ENCODE measurements at regions not wholly inside any gene's neighbourhood (a gene's known extent, or its start where the extent isn't known, plus 50 kb on each side); places are given as distances from the start of the nearest gene placed in this dataset.

- Histone ChIP-seq H3K36me3 (no peaks in the 10 kb centered on the region), H3K27me3 (no peaks in the 10 kb centered on the region), H3K27ac (no peak overlapping the region), H3K4me3 (no peak overlapping the region), H3K4me1 (no peaks in the 10 kb centered on the region), H3K9me3 (no peaks in the 10 kb centered on the region)
- no peak for DNase-seq
- intact Hi-C loops (cut with DNase I; ENCODE audit: low total_unique reads): no loop called here
- no peak for TF ChIP-seq POLR2AphosphoS5 (IDR thresholded peaks at IDR 0.05)
- TF ChIP-seq POLR2A (IDR thresholded peaks at IDR 0.05): no peak
- no peak for TF ChIP-seq CTCF (IDR thresholded peaks at IDR 0.05)
- no peak for TF ChIP-seq EP300 (IDR thresholded peaks at IDR 0.05)
- 33 to 62% (median 48%) methylated on average over 1 of the region's 1 CpG for WGBS, 5 donors
These were observed 129.7 kb upstream of the GRIP1 start for GRCh38 chr12:66808606-66809005.

GRCh38 chr12:66813137-66813892 lies 134.4 kb upstream of the GRIP1 start:
- intact Hi-C loops (cut with DNase I; ENCODE audit: low total_unique reads): no loop called here

GRCh38 chr12:66819587-66819986 lies 140.7 kb upstream of the GRIP1 start:
- no peaks in the 10 kb centered on the region for H3K36me3 ChIP-seq
- intact Hi-C loops (cut with DNase I; ENCODE audit: low total_unique reads): no loop called here
- DNase-seq: no peak
- TF ChIP-seq EP300 (IDR thresholded peaks at IDR 0.05) (no peak), POLR2AphosphoS5 (IDR thresholded peaks at IDR 0.05) (no peak)
- H3K4me3 ChIP-seq: no peak overlapping the region
- H3K27ac ChIP-seq: no peak overlapping the region
- no peaks in the 10 kb centered on the region for H3K27me3 ChIP-seq
- H3K9me3 ChIP-seq: no peaks in the 10 kb centered on the region
- H3K4me1 ChIP-seq: no peaks in the 10 kb centered on the region

More at GRCh38 chr12:66813137-66813892, 134.4 kb upstream of the GRIP1 start:
- Histone ChIP-seq H3K36me3 (no peaks in the 10 kb centered on the region), H3K27me3 (no peaks in the 10 kb centered on the region), H3K27ac (no peak overlapping the region), H3K9me3 (no peaks in the 10 kb centered on the region), H3K4me3 (no peak overlapping the region), H3K4me1 (no peaks in the 10 kb centered on the region)
- TF ChIP-seq CTCF (IDR thresholded peaks at IDR 0.05): no peak
- TF ChIP-seq EP300 (IDR thresholded peaks at IDR 0.05): no peak
- TF ChIP-seq POLR2AphosphoS5 (IDR thresholded peaks at IDR 0.05): no peak
- no peak for TF ChIP-seq POLR2A (IDR thresholded peaks at IDR 0.05)
- DNase-seq: peak in 1 of 2 donors; percentile 24
- 61 to 80% (median 74%) methylated on average over 2 of the region's 2 CpGs for WGBS, 5 donors

- intact Hi-C loops (cut with DNase I; ENCODE audit: low total_unique reads): no loop called here
These were observed 144.1 kb upstream of the GRIP1 start for GRCh38 chr12:66822961-66823360.

More at GRCh38 chr12:66822961-66823360, 144.1 kb upstream of the GRIP1 start:
- DNase-seq: no peak
- Histone ChIP-seq H3K27me3 (no peaks in the 10 kb centered on the region), H3K36me3 (no peaks in the 10 kb centered on the region), H3K9me3 (no peaks in the 10 kb centered on the region), H3K4me3 (no peak overlapping the region), H3K27ac (no peak overlapping the region), H3K4me1 (no peaks in the 10 kb centered on the region)
- TF ChIP-seq POLR2AphosphoS5 (IDR thresholded peaks at IDR 0.05): no peak
- no peak for TF ChIP-seq CTCF (IDR thresholded peaks at IDR 0.05)
- no peak for TF ChIP-seq EP300 (IDR thresholded peaks at IDR 0.05)
- no peak for TF ChIP-seq POLR2A (IDR thresholded peaks at IDR 0.05)

Measured in stomach (tissue), 8 donors.